ENCODE measurements at regions not wholly inside any gene's neighbourhood (a gene's known extent, or its start where the extent isn't known, plus 50 kb on each side); places are given as distances from the start of the nearest gene placed in this dataset.

DNA sequence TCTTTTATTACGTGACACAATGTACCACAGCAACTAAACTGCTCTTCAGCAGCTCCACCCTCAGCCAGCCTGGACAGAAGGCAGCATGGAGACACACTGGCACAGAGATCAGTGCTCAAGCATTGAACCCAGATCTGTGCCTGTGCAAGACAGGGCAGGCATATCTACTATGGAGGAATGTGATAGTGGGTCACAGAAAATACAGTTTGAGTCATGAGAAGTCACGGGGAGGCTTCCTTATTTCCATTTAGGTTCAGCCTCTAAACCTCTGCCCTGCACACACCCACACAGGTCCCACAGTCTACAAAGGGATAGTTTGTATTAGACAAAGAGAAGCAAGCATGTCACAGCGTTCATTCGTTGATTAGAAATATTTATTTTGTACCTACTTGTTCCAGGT is 187.4 kb upstream of the AGR3 start:
- Histone ChIP-seq H3K4me3 (ENCODE audit: low read depth, low read length) (no peak overlapping the region), H3K36me3 (ENCODE audit: control insufficient read depth, insufficient read depth, low read length) (no peaks in the 10 kb centered on the region), H3K9me3 (ENCODE audit: control insufficient read depth, insufficient read depth, low read length) (no peaks in the 10 kb centered on the region), H3K27me3 (ENCODE audit: control insufficient read depth, insufficient read depth, low read length) (no peaks in the 10 kb centered on the region), H3K27ac (ENCODE audit: low read depth, low read length) (no peak overlapping the region), H3K4me1 (ENCODE audit: control insufficient read depth, insufficient read depth, low read length) (no peaks in the 10 kb centered on the region)
- 100% methylated on average over 1 of the region's 4 CpGs for WGBS (ENCODE audit: insufficient coverage)
- no peak for DNase-seq (ENCODE audit: low read depth in 4 of 6, low spot score in 6 of 6)

DNA sequence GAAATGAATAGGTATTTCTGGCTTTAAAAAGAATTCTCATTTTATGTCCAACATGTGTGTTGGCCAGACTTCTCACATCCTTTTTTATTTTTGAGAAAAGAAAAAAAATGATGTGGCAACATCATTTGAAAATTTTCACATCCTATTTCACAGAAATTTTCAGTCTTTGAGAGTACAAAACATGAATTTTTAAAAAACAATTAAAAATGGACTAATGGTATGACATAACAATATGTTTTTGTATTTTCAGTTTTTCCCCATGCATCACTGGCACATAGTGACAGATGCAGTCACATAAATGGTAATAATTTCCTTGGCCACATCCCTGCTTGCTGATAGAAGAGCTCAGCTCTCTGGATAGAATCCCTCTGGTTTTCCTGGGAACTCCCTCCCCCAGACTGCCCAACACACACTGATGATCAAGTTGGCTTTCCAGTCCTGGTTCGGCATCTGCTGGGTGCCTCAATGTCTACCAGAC is 188.5 kb upstream of the AGR3 start:
- no peak overlapping the region for H3K4me3 ChIP-seq (ENCODE audit: low read depth, low read length)
- no peak overlapping the region for H3K27ac ChIP-seq (ENCODE audit: low read depth, low read length)
- H3K36me3 ChIP-seq (ENCODE audit: control insufficient read depth, insufficient read depth, low read length), result no peaks in the 10 kb centered on the region
- no peaks in the 10 kb centered on the region for H3K4me1 ChIP-seq (ENCODE audit: control insufficient read depth, insufficient read depth, low read length)
- no peaks in the 10 kb centered on the region for H3K9me3 ChIP-seq (ENCODE audit: control insufficient read depth, insufficient read depth, low read length)
- H3K27me3 ChIP-seq (ENCODE audit: control insufficient read depth, insufficient read depth, low read length), result no peaks in the 10 kb centered on the region
- no peak for DNase-seq (ENCODE audit: low read depth in 4 of 6, low spot score in 6 of 6)
- no CpG with 5 or more reads among the region's 1 CpG for WGBS (ENCODE audit: insufficient coverage)

DNA sequence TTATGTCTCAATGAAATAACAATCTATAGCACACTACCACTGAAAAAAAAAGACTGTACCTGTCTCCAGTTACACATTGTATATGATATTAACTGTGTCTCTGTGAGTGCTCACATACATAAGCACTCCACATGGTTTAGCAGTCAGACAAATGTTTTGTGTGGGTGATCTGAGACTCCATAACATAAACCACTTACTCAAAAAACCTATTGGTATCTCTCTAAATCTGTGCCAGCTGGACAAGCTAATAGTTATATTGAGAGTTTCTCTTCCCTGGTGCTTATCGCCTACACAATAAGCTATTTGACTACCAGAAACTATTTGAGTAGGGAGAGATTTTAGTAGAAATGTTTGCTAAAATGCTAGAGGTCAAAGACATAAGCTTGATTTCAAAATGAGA is 190.1 kb upstream of the AGR3 start:
- WGBS (ENCODE audit: insufficient coverage), result no CpG with 5 or more reads among the region's 1 CpG
- Histone ChIP-seq H3K4me1 (ENCODE audit: control insufficient read depth, insufficient read depth, low read length) (no peaks in the 10 kb centered on the region), H3K36me3 (ENCODE audit: control insufficient read depth, insufficient read depth, low read length) (no peaks in the 10 kb centered on the region), H3K9me3 (ENCODE audit: control insufficient read depth, insufficient read depth, low read length) (no peaks in the 10 kb centered on the region), H3K27me3 (ENCODE audit: control insufficient read depth, insufficient read depth, low read length) (no peaks in the 10 kb centered on the region), H3K27ac (ENCODE audit: low read depth, low read length) (no peak overlapping the region), H3K4me3 (ENCODE audit: low read depth, low read length) (no peak overlapping the region)
- DNase-seq (ENCODE audit: low read depth in 4 of 6, low spot score in 6 of 6), result no peak

DNA sequence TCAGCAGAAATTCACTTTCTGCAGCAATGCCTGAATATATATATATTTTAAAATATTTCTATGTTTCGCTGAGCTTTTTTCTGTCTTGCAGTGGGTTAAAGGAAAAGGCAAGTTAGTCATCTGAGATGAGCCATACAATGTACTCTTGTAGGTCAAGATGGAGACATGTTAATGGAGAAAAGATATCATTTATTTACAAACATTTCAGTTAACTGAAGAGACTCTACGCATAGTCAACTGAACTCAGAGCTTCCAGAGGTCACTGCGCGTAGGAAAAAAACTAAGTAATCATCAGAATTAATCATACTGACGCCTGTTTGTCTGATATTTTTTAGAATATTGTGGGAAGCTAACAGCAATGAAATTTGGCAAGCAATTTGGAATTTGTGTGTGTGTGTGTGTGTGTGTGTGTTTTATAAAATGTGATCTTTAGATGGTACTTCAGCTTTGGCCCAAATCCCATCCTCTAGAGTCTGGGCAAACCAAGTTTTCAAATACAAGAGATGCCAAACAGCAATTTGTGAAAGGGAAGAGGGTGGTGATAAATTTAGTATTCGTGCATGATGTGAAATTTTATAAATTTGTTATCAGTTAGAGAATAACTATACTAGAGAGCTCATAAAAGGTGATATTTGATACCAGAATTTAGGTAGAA is 193.9 kb upstream of the AGR3 start:
- Histone ChIP-seq H3K9me3 (ENCODE audit: control insufficient read depth, insufficient read depth, low read length) (no peaks in the 10 kb centered on the region), H3K4me1 (ENCODE audit: control insufficient read depth, insufficient read depth, low read length) (no peaks in the 10 kb centered on the region), H3K27me3 (ENCODE audit: control insufficient read depth, insufficient read depth, low read length) (no peaks in the 10 kb centered on the region), H3K36me3 (ENCODE audit: control insufficient read depth, insufficient read depth, low read length) (no peaks in the 10 kb centered on the region), H3K27ac (ENCODE audit: low read depth, low read length) (no peak overlapping the region), H3K4me3 (ENCODE audit: low read depth, low read length) (no peak overlapping the region)
- WGBS (ENCODE audit: insufficient coverage), result 100% methylated on average over 1 of the region's 6 CpGs
- peak in 1 of 6 donors; percentile 51 for DNase-seq (ENCODE audit: low read depth in 4 of 6, low spot score in 6 of 6)

DNA sequence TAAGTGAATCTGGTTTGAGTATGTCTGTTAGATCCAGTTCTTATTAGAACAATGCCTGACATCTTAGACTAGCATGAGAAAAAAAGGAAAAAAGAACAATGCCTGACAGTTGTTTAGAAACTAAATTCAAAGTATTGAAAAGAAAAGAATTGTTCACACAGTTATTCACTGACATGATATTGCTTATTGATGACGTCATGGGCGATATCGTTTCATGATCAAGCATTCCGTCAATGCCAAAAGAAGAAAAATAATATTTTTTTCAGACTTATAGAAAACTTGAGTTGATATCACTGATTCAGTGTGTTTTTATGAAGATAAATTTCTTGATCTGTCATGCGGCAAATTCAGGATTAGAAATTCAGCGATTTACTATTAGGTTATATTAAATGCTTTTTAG is 196.5 kb upstream of the AGR3 start:
- H3K36me3 ChIP-seq (ENCODE audit: control insufficient read depth, insufficient read depth, low read length), result no peaks in the 10 kb centered on the region
- no peaks in the 10 kb centered on the region for H3K27me3 ChIP-seq (ENCODE audit: control insufficient read depth, insufficient read depth, low read length)
- H3K4me3 ChIP-seq (ENCODE audit: low read depth, low read length), result no peak overlapping the region
- H3K4me1 ChIP-seq (ENCODE audit: control insufficient read depth, insufficient read depth, low read length), result no peaks in the 10 kb centered on the region
- DNase-seq (ENCODE audit: low read depth in 4 of 6, low spot score in 6 of 6), result no peak
- 100% methylated on average over 1 of the region's 6 CpGs for WGBS (ENCODE audit: insufficient coverage)
- no peaks in the 10 kb centered on the region for H3K9me3 ChIP-seq (ENCODE audit: control insufficient read depth, insufficient read depth, low read length)
- H3K27ac ChIP-seq (ENCODE audit: low read depth, low read length), result no peak overlapping the region

DNA sequence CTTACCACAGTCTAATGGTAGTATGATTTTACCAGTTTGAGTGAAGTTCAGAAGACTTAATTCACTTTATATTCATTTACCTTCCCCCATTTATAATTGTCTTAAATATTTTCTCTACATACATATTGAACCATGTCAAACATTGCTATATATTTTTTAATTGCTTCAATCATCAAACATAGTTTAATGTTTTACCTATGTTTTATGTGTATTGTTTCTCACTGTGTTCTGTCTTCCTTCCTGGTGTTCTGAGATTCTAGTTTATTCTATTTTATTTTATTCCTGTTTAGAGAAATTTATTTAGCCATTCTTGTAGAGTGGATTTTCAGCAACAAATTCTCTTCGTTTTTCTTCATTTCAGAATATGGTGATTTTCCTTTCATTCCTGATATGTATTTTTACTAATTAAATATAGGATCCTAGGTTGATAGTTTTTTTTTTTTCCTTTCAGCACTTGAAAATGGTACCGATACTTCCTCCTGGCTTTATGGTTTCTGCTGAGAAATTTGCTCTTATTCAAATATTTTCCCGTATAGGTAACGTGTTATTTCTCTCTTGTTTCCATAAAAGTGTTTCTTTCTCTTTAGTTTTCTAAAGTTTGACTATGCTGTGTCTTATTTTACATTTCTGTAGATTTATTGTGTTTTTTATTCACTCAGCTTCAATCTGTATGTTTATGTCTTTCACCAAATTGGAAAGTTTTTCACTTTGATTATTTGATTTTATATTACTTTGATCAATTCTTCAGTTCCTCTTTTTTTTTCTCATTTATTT is 201.8 kb upstream of the AGR3 start:
- Histone ChIP-seq H3K9me3 (ENCODE audit: control insufficient read depth, insufficient read depth, low read length) (no peaks in the 10 kb centered on the region), H3K36me3 (ENCODE audit: control insufficient read depth, insufficient read depth, low read length) (no peaks in the 10 kb centered on the region), H3K4me3 (ENCODE audit: low read depth, low read length) (no peak overlapping the region), H3K27ac (ENCODE audit: low read depth, low read length) (no peak overlapping the region), H3K27me3 (ENCODE audit: control insufficient read depth, insufficient read depth, low read length) (no peaks in the 10 kb centered on the region), H3K4me1 (ENCODE audit: control insufficient read depth, insufficient read depth, low read length) (no peaks in the 10 kb centered on the region)
- DNase-seq (ENCODE audit: low read depth in 4 of 6, low spot score in 6 of 6), result no peak
- no CpG with 5 or more reads among the region's 4 CpGs for WGBS (ENCODE audit: insufficient coverage)

DNA sequence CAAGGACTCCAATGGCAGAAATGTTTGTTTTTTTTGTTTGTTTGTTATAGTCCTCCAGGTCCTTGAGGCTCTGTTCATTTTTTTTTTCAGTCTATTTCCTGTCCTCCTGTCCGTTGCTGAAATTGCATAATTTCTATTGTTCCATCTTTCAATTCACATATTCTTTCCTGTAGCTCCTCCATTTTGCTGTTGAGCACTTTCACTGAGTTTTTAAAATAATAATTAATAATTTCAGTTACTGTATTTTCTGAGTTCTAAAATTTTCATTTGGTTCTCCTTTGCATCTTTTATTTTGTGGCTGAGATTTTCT is 202.3 kb upstream of the AGR3 start:
- no peak overlapping the region for H3K4me3 ChIP-seq (ENCODE audit: low read depth, low read length)
- no peaks in the 10 kb centered on the region for H3K4me1 ChIP-seq (ENCODE audit: control insufficient read depth, insufficient read depth, low read length)
- H3K9me3 ChIP-seq (ENCODE audit: control insufficient read depth, insufficient read depth, low read length), result no peaks in the 10 kb centered on the region
- H3K36me3 ChIP-seq (ENCODE audit: control insufficient read depth, insufficient read depth, low read length), result no peaks in the 10 kb centered on the region
- no peaks in the 10 kb centered on the region for H3K27me3 ChIP-seq (ENCODE audit: control insufficient read depth, insufficient read depth, low read length)
- H3K27ac ChIP-seq (ENCODE audit: low read depth, low read length), result no peak overlapping the region
- no CpG with 5 or more reads among the region's 1 CpG for WGBS (ENCODE audit: insufficient coverage)
- no peak for DNase-seq (ENCODE audit: low read depth in 4 of 6, low spot score in 6 of 6)

DNA sequence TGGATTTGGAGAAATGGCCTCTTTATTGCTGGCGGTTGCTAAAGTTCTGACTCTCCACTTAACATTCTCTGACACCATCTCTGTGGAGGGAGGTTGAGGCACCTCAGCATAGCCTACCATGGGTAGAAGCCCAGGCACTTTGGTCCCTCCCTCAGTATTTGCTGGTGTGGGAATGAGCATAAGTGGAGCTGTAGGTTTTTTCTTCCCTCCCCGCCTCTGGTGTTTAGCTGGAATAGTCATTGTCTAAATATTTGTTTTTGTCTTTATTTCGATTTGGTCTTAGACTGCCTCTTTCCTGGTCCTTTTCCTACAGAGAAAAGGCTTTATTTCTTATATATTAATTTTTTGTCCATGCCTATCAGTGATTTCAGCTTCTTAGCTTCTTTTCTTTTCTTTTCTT is 203.4 kb upstream of the AGR3 start:
- Histone ChIP-seq H3K36me3 (ENCODE audit: control insufficient read depth, insufficient read depth, low read length) (no peaks in the 10 kb centered on the region), H3K9me3 (ENCODE audit: control insufficient read depth, insufficient read depth, low read length) (no peaks in the 10 kb centered on the region), H3K4me3 (ENCODE audit: low read depth, low read length) (no peak overlapping the region), H3K4me1 (ENCODE audit: control insufficient read depth, insufficient read depth, low read length) (no peaks in the 10 kb centered on the region), H3K27me3 (ENCODE audit: control insufficient read depth, insufficient read depth, low read length) (no peaks in the 10 kb centered on the region), H3K27ac (ENCODE audit: low read depth, low read length) (no peak overlapping the region)
- WGBS (ENCODE audit: insufficient coverage), result no CpG with 5 or more reads among the region's 3 CpGs
- no peak for DNase-seq (ENCODE audit: low read depth in 4 of 6, low spot score in 6 of 6)

DNA sequence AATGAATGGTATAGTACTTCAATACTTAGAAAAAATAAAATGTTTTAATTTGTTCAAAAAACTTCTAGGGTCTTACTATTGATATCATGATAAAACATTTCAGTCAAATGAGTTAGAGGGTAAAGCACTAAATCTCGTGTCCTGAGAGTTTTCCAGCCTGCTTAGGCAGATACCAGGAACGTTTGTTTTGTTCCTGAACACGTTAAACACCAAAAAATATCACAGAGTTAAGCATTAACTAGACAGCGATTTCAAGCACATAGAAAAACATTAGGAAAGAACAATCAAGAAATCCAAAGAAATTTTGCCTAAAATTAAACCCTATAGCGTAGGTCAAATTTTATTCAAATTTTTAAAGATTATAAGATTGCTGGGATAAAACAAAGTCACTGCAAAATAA is 204.6 kb upstream of the AGR3 start:
- Histone ChIP-seq H3K4me1 (ENCODE audit: control insufficient read depth, insufficient read depth, low read length) (no peaks in the 10 kb centered on the region), H3K4me3 (ENCODE audit: low read depth, low read length) (no peak overlapping the region), H3K36me3 (ENCODE audit: control insufficient read depth, insufficient read depth, low read length) (no peaks in the 10 kb centered on the region), H3K27ac (ENCODE audit: low read depth, low read length) (no peak overlapping the region), H3K9me3 (ENCODE audit: control insufficient read depth, insufficient read depth, low read length) (no peaks in the 10 kb centered on the region), H3K27me3 (ENCODE audit: control insufficient read depth, insufficient read depth, low read length) (no peaks in the 10 kb centered on the region)
- WGBS (ENCODE audit: insufficient coverage), result 85% methylated on average over 2 of the region's 5 CpGs
- no peak for DNase-seq (ENCODE audit: low read depth in 4 of 6, low spot score in 6 of 6)

DNA sequence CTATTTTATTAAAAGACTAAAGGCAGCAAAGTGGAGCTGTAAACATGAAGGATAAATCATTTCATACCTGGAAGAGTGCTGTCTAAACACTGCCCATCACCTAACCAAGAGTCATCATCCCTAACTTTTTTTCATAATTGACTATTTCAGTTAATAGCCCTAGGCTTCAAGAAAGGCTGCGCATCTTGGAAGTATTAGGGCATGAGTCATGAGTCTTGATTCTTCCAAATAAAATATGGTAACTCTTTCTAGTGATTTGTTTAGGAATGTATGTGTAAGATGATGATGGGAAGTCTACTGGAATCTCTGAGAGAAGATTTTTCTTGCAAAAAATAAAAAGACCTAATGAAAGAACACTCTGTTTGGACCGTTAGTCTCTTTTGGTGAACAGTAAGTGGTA is 207.7 kb upstream of the AHR start:
- Histone ChIP-seq H3K27ac (ENCODE audit: low read depth, low read length) (no peak overlapping the region), H3K36me3 (ENCODE audit: control insufficient read depth, insufficient read depth, low read length) (no peaks in the 10 kb centered on the region), H3K27me3 (ENCODE audit: control insufficient read depth, insufficient read depth, low read length) (no peaks in the 10 kb centered on the region), H3K9me3 (ENCODE audit: control insufficient read depth, insufficient read depth, low read length) (no peaks in the 10 kb centered on the region), H3K4me1 (ENCODE audit: control insufficient read depth, insufficient read depth, low read length) (no peaks in the 10 kb centered on the region), H3K4me3 (ENCODE audit: low read depth, low read length) (no peak overlapping the region)
- no peak for DNase-seq (ENCODE audit: low read depth in 4 of 6, low spot score in 6 of 6)
- WGBS (ENCODE audit: insufficient coverage), result no CpG with 5 or more reads among the region's 2 CpGs

All from spinal cord (tissue), 9 donors.